ENCODE measurements at regions not wholly inside any gene's neighbourhood (a gene's known extent, or its start where the extent isn't known, plus 50 kb on each side); places are given as distances from the start of the nearest gene placed in this dataset.

GRCh38 chr1:172905452-172905851, 145.3 kb downstream of the TNFSF18 start:
- no peak overlapping the region for H3K27ac ChIP-seq
- no peak overlapping the region for H3K4me3 ChIP-seq
- no peak overlapping the region for H3K9ac ChIP-seq (ENCODE audit: low read depth in 2 of 2, low read length in 2 of 2)
- no peaks in the 10 kb centered on the region for H3K9me3 ChIP-seq
- DNase-seq, result no peak
- TF ChIP-seq, protein P1, sequence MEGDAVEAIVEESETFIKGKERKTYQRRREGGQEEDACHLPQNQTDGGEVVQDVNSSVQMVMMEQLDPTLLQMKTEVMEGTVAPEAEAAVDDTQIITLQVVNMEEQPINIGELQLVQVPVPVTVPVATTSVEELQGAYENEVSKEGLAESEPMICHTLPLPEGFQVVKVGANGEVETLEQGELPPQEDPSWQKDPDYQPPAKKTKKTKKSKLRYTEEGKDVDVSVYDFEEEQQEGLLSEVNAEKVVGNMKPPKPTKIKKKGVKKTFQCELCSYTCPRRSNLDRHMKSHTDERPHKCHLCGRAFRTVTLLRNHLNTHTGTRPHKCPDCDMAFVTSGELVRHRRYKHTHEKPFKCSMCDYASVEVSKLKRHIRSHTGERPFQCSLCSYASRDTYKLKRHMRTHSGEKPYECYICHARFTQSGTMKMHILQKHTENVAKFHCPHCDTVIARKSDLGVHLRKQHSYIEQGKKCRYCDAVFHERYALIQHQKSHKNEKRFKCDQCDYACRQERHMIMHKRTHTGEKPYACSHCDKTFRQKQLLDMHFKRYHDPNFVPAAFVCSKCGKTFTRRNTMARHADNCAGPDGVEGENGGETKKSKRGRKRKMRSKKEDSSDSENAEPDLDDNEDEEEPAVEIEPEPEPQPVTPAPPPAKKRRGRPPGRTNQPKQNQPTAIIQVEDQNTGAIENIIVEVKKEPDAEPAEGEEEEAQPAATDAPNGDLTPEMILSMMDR (IDR thresholded peaks at IDR 0.05), result no peak
- no peaks in the 10 kb centered on the region for H3K27me3 ChIP-seq
- no peaks in the 10 kb centered on the region for H3K4me1 ChIP-seq
- intact Hi-C loops (cut with DNase I), result no loop called here
- H3K36me3 ChIP-seq, result no peaks in the 10 kb centered on the region

DNA sequence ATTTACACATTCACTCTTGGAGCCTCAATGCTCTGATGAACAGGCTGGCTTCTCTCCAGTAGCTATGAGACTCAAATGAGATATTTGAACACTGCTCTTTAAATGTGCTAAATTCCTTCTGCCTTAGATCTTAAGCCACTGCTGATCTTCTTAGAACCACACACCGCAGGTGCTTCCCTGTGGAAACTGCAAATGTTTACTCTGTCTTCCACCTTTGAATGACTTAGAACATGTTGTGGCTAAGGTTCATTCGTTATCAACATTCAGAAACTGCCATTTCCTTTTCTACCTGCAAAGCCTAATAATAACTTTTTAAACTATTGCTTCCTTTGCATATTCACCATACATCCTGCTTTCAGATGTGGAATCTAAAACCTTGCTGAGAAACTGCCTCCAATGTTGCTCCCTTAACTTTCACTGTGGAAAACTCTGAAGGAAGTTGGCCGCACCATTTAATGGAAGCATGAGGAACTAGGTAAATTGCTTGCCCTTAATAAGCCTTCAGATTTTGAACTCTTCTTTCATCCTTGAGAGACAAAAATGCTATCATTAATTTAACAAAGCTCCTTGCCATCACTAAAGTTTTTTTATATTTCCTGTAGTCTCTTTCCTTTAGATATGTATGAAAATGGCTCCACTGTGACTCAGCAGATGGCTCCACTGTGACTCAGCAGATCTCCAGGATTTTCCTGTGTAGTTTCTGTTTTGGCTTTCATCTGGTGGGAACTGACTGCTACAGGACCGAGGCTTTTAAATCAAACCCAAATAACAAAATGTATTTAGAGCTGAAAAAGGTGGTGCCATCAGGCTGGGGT, 143.8 kb downstream of the TNFSF18 start:
- Histone ChIP-seq H3K4me3 (no peak overlapping the region), H3K9me3 (no peaks in the 10 kb centered on the region), H3K27ac (no peak overlapping the region), H3K36me3 (no peaks in the 10 kb centered on the region), H3K27me3 (no peaks in the 10 kb centered on the region), H3K4me1 (no peaks in the 10 kb centered on the region), H3K9ac (ENCODE audit: low read depth in 2 of 2, low read length in 2 of 2) (no peak overlapping the region)
- intact Hi-C loops (cut with DNase I), result no loop called here
- TF ChIP-seq, protein P1 (IDR thresholded peaks at IDR 0.05), result no peak
- no peak for DNase-seq

GRCh38 chr1:172907834-172908326, 142.9 kb downstream of the TNFSF18 start:
- Histone ChIP-seq H3K4me3 (no peak overlapping the region), H3K36me3 (no peaks in the 10 kb centered on the region), H3K27me3 (no peaks in the 10 kb centered on the region), H3K4me1 (no peaks in the 10 kb centered on the region), H3K27ac (no peak overlapping the region), H3K9ac (ENCODE audit: low read depth in 2 of 2, low read length in 2 of 2) (no peak overlapping the region), H3K9me3 (no peaks in the 10 kb centered on the region)
- TF ChIP-seq, protein P1 (IDR thresholded peaks at IDR 0.05), result no peak
- intact Hi-C loops (cut with DNase I), result no loop called here
- DNase-seq, result no peak

DNA sequence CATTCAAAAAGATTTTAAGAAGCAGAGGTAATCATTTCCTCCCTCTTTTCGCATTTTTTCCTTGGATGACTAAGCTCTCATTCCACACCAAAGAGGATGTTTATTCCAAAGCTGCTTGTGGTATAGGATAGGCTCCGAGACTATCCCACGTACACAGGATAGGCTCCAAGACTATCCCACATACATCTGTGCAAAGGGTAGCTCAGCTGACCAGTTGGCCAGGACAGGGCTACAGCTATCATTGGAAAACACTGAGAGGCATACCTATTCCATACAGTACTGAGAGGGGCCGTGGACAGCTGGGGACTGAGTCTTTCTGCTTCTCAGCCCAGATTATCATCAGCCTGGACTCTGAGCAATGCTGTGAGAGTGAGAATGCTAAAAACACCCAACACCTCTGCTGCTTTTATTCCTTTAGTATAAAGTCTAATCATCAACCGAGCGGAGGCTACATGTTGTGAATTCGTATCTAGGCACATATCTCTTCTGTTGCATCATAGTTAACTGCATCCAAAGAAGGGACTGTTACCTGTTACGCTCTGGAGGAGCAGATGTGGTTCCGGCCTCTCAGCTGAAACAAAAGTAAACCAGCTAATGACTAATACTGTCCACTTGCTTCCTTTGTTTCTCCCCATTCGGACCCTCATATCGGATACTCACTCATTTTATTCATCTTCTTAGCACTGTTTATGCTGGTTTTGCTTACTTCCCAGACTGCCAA, 141.0 kb downstream of the TNFSF18 start:
- intact Hi-C loops (cut with DNase I), result no loop called here
- Histone ChIP-seq H3K4me1 (no peaks in the 10 kb centered on the region), H3K27me3 (no peaks in the 10 kb centered on the region), H3K4me3 (no peak overlapping the region), H3K9me3 (no peaks in the 10 kb centered on the region), H3K9ac (ENCODE audit: low read depth in 2 of 2, low read length in 2 of 2) (no peak overlapping the region), H3K27ac (no peak overlapping the region), H3K36me3 (no peaks in the 10 kb centered on the region)
- DNase-seq, result no peak
- TF ChIP-seq, protein P1 (IDR thresholded peaks at IDR 0.05), result no peak

DNA sequence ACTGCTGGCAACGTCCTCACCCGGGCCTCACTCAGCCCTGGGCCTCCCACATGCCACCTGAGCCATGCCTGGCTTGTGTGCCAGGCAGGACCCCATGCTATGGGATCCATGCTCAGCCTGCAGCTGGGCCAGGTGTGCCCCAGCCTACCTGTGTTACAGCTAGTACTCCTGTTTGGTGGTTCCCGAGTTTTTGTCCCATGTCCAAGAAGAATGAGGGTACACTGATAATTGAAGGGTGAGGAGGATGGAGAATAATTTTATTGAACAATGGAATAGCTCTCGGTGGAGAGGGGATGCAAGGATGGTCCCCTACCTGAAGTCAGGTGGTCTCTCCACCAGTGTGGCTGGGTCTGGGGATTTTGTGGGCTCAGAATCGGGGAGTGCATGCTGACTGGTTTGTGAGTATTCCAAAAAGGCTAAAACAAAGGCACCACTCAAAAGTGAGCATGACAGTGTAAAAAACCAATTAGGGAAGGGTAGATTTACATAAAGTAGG, 137.9 kb downstream of the TNFSF18 start:
- no peaks in the 10 kb centered on the region for H3K27me3 ChIP-seq
- H3K36me3 ChIP-seq, result no peaks in the 10 kb centered on the region
- intact Hi-C loops (cut with DNase I), result no loop called here
- TF ChIP-seq, protein P1 (IDR thresholded peaks at IDR 0.05), result no peak
- no peak overlapping the region for H3K9ac ChIP-seq (ENCODE audit: low read depth in 2 of 2, low read length in 2 of 2)
- DNase-seq, result no peak
- H3K4me1 ChIP-seq, result no peaks in the 10 kb centered on the region
- no peaks in the 10 kb centered on the region for H3K9me3 ChIP-seq
- H3K27ac ChIP-seq, result no peak overlapping the region
- H3K4me3 ChIP-seq, result no peak overlapping the region

Data from colonic mucosa (tissue), 4 donors.